ENCODE measurements at regions not wholly inside any gene's neighbourhood (a gene's known extent, or its start where the extent isn't known, plus 50 kb on each side); places are given as distances from the start of the nearest gene placed in this dataset.

- DNase-seq = peak in 2 of 42 donors; percentile 4 to 12
- intact Hi-C loops (cut with DNase I) = no loop called here
Observed at GRCh38 chr18:78519394-78520062, 460.1 kb upstream of the SALL3 start.

DNA sequence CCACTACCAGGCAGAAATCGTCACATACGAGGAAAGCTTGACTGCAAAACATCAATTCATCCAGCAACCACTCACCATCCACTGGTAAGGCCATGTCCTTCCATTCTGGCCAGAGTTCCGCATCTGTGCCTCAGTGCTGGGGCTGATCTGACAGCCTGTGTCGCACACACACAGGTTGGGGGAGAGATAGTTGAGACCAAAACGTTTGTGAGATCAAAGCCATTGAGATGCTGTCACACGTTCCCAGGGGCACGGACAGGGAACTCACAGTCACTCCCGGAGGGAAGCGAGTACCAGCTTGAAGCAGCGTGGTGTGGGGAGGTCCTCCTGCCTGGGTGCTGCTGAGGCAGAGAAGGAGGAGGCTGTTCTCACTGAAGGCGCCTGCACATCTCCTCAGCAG is 458.5 kb upstream of the SALL3 start:
- peak in 2 of 42 donors; percentile 11 to 28 for DNase-seq
- intact Hi-C loops (cut with DNase I) = no loop called here

DNA sequence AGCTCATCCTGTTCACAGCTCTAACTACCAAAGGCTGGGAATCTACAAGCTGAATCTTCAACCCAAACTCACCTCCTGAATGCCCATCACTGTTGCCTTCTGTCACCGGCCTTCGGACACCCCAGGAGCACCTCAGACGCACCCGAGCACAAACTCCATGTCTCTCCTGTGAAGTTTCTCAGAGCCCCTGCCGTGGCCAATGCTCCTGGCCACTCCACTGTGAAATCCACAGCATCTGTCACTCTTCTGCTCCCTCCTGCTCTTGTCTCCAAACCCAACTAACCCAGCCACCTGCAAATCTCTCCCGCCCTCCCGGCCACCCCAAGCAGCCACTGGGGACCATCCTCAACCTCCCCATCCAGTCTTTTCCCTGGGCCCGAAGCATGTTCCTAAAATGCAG is 457.9 kb upstream of the SALL3 start:
- DNase-seq = peak in 2 of 42 donors; percentile 3 to 8
- intact Hi-C loops (cut with DNase I) = no loop called here

- intact Hi-C loops (cut with DNase I) = no loop called here
- peak in 2 of 42 donors; percentile 5 to 14 for DNase-seq
Observed at GRCh38 chr18:78522507-78522906, 457.1 kb upstream of the SALL3 start.

DNA sequence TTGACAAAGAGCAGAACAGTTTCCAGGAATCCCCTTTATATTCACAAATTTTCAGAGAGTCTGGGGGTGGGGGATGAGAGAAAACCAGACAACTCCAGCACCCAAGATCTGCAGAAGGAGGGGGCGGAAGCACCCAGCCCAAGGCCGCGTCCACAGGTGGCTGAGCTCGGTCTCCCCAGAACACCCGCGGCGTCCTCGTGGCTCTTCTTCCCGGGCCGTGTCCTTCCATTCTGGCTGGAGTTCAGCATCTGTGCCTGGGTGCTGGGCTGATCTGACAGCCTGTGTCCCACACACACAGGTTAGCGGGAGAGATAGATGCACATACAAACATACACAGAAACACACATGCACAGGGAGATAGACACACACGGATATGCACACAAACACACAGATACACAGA is 455.8 kb upstream of the SALL3 start:
- DNase-seq = peak in 3 of 42 donors; percentile 8 to 23 (median 9)
- intact Hi-C loops (cut with DNase I) = no loop called here

GRCh38 chr18:78525366-78526111 is 454.1 kb upstream of the SALL3 start:
- peak in 1 of 42 donors; percentile 17 for DNase-seq
- intact Hi-C loops (cut with DNase I) = no loop called here

GRCh38 chr18:78526275-78526674 is 453.3 kb upstream of the SALL3 start:
- peak in 1 of 42 donors; percentile 3 for DNase-seq
- intact Hi-C loops (cut with DNase I) = no loop called here

GRCh38 chr18:78526923-78527711 is 452.5 kb upstream of the SALL3 start:
- DNase-seq = peak in 1 of 42 donors; percentile 22
- intact Hi-C loops (cut with DNase I) = no loop called here

GRCh38 chr18:78527984-78528383 is 451.6 kb upstream of the SALL3 start:
- peak in 1 of 42 donors; percentile 30 for DNase-seq
- intact Hi-C loops (cut with DNase I) = no loop called here

GRCh38 chr18:78528411-78529258 is 451.0 kb upstream of the SALL3 start:
- intact Hi-C loops (cut with DNase I) = no loop called here
- peak in 1 of 42 donors; percentile 28 for DNase-seq

DNA sequence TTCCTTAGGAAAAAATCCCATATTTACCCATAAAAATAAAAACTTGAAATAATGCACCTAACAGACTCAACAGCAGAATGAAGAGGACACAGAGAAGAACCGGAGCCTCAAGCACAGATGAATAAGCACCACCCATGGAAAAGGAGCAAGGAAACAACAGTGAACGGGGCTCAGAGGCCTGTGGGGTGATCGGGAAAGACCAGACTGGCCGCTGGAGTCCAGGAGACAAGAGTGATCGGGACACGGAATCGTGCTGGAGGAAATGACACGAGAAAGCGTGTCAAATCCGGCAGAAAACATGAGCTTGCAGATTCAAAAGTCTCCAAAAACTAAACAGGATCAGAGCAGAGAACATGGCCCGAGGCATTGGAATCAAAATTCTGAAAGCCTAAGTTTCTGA is 448.0 kb upstream of the SALL3 start:
- peak in 1 of 42 donors; percentile 40 for DNase-seq
- intact Hi-C loops (cut with DNase I) = no loop called here

GRCh38 chr18:78538669-78539440 is 440.8 kb upstream of the SALL3 start:
- intact Hi-C loops (cut with DNase I) = no loop called here
- DNase-seq = peak in 3 of 42 donors; percentile 3 to 25 (median 16)

GRCh38 chr18:78540636-78541529 is 438.7 kb upstream of the SALL3 start:
- intact Hi-C loops (cut with DNase I) = no loop called here
- peak in 1 of 42 donors; percentile 5 for DNase-seq

DNA sequence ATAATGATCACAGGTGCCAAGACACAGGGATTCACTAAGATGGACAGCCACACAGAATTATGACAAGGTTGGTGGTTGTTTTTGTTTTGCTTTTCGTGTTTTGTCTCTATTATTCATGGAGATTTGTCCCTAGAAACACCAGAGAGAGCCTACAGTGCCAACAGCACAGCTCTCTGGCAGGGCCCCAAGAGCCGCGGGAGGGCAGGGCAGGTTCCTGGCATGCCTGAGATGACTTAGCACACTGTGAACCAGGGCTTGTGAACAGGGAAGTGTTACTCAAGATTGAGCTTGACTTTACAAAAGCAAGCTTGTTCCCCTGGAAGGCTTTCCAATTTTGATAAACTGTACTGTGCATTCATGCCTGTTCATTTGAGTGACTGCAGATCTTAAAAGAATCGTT is 437.4 kb upstream of the SALL3 start:
- DNase-seq = peak in 41 of 42 donors; percentile 33 to 81 (median 61)
- intact Hi-C loops (cut with DNase I) = no loop called here

DNA sequence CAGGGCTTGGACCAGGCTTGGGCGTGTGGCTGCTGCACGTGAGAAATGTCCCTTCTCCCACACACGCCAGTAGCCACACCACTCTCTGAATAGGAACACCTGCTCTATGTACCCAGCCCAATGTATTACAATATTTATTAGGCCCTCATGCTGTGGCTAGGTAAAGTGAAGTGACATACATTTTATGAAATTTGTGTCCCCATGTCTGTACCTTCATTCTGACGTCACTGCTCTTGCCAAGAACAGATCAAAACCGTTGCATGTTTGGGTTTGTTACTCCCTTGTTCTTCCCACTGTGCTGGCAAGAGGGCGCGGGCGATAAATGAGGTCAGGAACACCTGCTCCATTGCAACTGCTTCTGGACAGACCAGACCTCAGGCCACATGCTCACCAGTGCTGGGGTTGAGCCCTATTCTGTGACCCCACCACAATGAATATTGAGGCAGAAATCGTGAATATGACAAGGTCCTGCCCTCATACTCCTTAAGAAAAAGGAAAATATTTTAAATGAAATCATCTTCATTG is 436.4 kb upstream of the SALL3 start:
- DNase-seq = peak in 1 of 42 donors; percentile 35
- intact Hi-C loops (cut with DNase I) = no loop called here

GRCh38 chr18:78546281-78546680 is 433.3 kb upstream of the SALL3 start:
- DNase-seq = no peak
- intact Hi-C loops (cut with DNase I) = no loop called here

GRCh38 chr18:78547817-78548216 is 431.8 kb upstream of the SALL3 start:
- no peak for DNase-seq
- intact Hi-C loops (cut with DNase I) = no loop called here

Data from head of caudate nucleus (tissue), 42 donors.